HG02571 (cell line): ENCODE measurements at regions not wholly inside any gene's neighbourhood (a gene's known extent, or its start where the extent isn't known, plus 50 kb on each side); places are given as distances from the start of the nearest gene placed in this dataset.
"Not testable (repeated sequence)": the region's sequence is repeated elsewhere in the genome, so short reads cannot be mapped to it uniquely, and the experiment has no call there.

Source experiments
- ATAC-seq: cut with Tn5 transposase; IDR thresholded peaks from one replicate; pipeline ENCODE4 v1.9.1; 2021; ENCODE audit warnings: mild to moderate bottlenecking, moderate library complexity; ENCODE audit not compliant: unreplicated experiment

DNA sequence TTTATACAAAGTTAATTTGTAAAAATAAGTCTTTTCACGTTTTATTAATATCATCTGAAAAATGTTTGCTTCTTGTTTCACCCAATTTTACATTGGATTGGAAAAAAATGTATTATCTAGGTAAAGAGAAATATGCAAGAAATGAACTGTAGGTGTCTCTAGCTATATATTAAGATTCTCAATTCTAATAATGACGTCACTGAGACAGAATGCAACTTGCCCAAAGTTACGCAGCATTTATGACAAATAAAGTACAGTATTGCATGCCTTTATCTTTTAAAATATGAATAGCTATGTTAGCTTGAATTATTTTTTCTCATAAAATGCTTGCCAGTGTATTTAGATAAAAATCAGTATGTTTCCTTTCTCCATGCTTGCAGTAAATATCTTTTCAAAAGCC lies 728.8 kb downstream of the RERGL start:
- ATAC-seq, result no peak

DNA sequence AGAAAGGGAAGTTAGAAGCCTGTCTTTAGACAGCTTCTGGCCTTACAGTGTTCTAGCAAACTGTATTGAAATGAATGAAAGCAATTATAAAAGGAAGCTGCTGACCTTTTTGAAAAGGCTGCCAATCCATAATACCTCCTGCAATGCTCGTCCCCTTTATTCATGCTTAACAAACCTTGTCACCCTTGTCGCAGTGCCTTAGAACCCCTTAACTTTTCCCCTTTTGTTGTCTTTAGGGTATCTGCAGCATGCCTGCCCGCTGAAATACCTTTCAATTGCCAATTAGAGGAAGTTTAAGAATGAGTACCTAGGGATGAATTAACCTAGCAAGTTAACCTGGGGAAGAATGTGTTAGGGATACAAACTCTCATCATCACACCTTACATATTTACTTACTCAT lies 731.2 kb downstream of the RERGL start:
- no peak for ATAC-seq

DNA sequence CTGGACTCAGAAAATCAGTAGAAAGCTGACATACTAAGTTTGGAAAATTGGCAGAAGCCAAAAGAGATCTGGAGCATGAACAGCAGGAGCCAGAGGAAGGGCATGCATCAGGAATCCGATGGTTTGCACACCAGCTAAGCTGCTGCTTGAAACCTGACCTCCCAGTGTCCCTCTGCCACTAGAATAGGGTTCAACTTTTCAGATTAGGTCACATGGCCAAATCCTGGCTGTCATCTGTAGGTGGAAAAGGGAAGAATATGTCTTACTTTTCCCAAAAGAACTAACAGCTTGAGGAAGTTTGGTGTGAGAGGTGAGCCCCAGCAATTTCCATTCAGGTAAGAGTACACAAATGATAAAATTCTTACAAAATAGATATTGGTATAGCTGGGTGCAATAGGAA lies 732.6 kb downstream of the RERGL start:
- ATAC-seq, result no peak

DNA sequence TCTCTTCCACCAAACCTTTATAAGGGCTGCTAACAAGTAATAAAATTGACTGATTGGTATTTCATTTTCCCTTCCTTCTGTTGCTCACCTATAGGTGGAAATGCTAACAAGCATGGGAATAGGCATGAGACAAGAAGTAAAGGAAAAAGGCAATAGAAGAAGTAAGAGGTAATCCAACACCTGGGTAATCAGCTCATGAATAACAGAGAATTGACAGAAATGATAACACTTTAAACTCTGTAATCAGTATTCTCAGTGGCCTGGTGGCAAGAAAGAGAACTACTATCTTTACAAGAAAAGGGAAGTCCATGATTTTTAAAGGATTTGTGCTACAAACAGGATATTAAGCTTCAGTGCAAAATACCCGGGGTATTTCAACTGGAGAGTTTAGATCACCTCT lies 737.8 kb downstream of the RERGL start:
- no peak for ATAC-seq

- no peak for ATAC-seq
Observed at GRCh38 chr12:17348311-17348710, 741.7 kb downstream of the RERGL start.

DNA sequence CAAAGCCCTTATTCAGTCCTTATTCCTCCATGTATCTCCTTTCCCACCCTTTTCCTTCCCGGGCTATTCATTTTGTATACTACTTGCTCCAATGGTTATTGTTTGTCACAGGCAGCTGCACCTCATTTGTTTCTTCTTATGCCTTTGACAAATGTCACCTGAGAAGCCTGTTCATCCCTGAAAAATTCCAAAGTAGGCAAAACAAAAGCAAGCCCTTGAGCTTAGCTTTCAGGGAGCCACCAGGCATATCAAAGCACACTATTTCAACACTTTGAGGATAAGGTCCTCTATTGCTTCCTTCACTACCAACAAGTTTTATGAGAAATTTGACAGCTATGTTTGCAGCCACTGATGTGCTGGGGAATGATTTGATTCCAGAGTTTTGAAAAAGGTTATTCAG lies 738.7 kb upstream of the LMO3 start:
- no peak for ATAC-seq

- no peak for ATAC-seq
Observed at GRCh38 chr12:17342381-17342961, 736.5 kb upstream of the LMO3 start.

- no peak for ATAC-seq
Observed at GRCh38 chr12:17335487-17335886, 729.5 kb upstream of the LMO3 start.

DNA sequence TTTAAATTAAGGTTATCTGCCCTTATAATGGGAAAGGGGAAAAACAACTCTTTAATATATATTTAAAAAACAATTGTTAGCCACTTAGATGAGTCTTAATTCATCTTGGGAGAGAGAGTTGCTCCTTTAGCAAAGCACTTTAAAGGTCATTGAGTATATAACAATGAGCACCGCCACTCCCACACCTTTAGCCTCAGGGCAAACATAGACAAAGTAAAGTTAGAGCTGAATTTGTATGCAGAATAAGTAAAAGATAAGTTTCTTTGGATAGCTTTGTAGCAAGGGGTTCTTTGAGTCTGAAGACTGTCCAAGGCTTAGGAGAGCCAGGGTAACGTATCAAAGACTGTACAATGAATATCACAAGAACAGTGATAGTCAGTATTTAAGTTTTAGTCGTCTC lies 728.8 kb upstream of the LMO3 start:
- ATAC-seq, result no peak

DNA sequence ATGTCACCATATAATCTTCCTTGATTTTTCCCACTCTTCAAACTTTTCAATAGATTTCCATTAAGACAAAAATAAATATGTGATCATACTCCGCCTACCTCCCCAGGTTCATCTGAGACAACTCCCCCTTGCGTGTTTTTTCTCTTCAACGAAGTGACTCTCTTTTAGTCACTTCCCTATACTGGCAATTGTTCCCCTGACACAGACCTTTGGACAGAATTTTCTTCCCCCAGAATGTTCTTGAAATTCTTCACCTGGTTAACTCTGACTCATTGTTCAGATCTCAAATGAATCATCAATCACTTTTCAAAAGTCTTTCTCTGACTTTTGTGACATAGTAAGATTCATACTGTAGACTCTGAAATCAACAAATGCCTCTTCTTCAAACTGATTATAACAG lies 727.3 kb upstream of the LMO3 start:
- ATAC-seq, result no peak

DNA sequence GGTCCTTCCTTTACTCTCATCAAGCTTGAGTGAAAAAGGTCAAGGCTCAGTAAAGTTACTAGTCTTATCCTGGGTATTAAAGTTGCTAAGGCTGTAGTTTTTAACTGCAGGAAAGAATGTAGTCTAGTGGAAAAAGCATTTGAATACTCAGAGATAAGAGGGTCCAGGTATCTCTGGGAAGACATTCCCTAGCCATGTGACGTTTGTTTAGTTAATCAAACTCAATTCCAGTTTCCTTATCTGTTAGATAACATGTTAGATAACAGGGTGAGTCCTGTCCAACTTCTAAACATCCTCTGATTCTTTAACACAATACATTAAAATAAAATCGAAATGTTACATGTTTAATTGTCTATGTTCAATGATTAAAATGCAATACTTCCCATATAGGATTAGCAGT lies 720.7 kb upstream of the LMO3 start:
- ATAC-seq, result no peak

- no peak for ATAC-seq
Observed at GRCh38 chr12:17322090-17322489, 716.1 kb upstream of the LMO3 start.

DNA sequence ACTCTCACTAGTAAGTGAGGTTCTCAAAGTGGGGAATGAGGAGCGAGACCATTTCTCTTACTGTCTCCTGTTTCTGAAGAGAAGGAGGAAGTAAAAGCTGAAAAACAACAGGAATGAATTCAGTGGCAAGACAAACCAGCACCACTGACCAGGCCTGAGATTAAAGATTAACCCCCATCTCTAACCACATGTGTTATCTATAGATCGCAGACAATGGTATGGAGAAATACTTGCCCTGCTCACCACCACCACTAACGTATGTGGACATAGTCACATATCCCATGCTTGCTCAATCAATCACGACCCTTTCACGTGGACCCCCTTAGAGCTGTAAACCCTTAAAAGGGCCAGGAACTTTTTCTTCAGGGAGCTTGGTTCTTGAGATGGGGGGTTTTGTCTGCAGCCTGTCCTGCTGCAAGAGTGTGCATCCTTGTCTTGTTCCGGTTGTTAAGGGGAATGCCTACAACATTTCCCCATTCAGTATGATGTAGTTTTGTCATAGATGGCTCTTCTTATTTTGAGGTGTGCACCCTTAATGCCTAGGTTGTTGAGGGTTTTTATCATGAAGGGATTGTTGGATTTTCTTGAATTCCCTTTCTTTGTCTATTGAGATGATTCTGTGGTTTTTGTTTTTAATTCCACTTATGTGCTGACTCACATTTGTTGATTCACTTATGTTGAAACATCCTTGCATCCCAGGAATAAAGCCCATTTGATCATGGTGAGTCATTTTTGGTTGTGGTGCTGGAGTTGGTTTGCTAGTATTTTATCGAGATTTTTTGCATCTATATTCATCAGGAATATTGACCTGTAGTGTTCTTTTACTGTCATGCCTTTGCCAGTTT lies 698.8 kb upstream of the LMO3 start:
- ATAC-seq, result no peak

GRCh38 chr12:17302001-17302400 lies 696.0 kb upstream of the LMO3 start:
- no peak for ATAC-seq

- no peak for ATAC-seq
Observed at GRCh38 chr12:17301544-17301943, 695.6 kb upstream of the LMO3 start.

GRCh38 chr12:17296882-17297281 lies 690.9 kb upstream of the LMO3 start:
- ATAC-seq, result no peak

- ATAC-seq, result no peak
Observed at GRCh38 chr12:17286874-17287273, 680.9 kb upstream of the LMO3 start.

GRCh38 chr12:17284873-17285272 lies 678.9 kb upstream of the LMO3 start:
- no peak for ATAC-seq

- ATAC-seq, result no peak
Observed at GRCh38 chr12:17283563-17283962, 677.6 kb upstream of the LMO3 start.

DNA sequence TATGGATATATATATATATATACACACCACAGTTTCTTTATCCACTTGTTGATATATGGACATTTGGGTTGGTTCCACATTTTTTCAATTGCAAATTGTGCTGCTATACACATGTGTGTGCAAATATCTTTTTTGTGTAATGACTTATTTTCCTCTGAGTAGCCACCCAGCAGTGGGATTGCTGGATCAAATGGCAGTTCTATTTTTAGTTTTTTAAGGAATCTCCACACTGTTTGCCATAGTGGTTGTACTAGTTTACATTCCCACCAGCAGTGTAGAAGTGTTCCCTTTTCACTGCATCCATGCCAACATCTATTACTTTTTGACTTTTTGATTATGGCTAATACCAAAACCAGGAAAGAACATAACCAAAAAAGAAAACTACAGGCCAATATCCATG lies 676.2 kb upstream of the LMO3 start:
- not testable (repeated sequence) for ATAC-seq

DNA sequence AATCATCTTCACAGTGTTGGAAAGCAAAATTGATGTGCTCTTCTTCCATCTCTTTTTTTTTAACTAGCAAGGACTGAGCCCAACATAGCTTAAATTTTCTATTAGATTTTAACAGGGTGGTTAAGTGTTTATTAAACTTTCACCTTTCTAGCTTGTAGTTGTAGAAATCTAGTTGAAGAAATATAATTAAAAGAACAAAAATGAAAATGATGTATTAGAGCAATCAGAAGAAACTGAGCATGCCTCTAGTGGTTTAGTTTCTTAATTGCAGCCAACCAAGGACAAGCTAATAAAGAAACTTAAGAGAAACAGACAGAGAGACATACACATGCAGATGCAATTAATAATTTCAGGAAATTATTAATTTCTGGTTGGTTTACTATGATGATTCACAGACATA lies 673.0 kb upstream of the LMO3 start:
- ATAC-seq, result no peak

- no peak for ATAC-seq
Observed at GRCh38 chr12:17276196-17276595, 670.2 kb upstream of the LMO3 start.

DNA sequence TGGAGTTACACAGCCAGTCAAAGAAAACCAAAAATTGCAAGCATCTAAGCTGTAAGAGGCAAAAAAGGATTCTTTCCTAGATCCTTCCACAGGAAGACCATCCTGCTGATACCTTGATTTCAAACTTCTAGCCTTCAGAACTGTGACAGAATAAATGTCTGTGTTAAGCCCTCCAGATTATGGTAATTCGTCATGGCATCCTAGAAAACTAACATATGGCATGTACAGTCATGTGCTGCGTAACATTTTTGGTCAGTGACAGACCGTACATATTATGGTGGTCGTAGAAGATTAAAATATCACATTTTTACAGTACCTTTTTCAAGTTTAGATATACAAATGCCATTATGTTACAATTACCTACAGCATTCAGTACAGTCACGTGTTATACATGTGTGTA lies 660.9 kb upstream of the LMO3 start:
- no peak for ATAC-seq
